ENCODE measurements at regions not wholly inside any gene's neighbourhood (a gene's known extent, or its start where the extent isn't known, plus 50 kb on each side); places are given as distances from the start of the nearest gene placed in this dataset.

DNA sequence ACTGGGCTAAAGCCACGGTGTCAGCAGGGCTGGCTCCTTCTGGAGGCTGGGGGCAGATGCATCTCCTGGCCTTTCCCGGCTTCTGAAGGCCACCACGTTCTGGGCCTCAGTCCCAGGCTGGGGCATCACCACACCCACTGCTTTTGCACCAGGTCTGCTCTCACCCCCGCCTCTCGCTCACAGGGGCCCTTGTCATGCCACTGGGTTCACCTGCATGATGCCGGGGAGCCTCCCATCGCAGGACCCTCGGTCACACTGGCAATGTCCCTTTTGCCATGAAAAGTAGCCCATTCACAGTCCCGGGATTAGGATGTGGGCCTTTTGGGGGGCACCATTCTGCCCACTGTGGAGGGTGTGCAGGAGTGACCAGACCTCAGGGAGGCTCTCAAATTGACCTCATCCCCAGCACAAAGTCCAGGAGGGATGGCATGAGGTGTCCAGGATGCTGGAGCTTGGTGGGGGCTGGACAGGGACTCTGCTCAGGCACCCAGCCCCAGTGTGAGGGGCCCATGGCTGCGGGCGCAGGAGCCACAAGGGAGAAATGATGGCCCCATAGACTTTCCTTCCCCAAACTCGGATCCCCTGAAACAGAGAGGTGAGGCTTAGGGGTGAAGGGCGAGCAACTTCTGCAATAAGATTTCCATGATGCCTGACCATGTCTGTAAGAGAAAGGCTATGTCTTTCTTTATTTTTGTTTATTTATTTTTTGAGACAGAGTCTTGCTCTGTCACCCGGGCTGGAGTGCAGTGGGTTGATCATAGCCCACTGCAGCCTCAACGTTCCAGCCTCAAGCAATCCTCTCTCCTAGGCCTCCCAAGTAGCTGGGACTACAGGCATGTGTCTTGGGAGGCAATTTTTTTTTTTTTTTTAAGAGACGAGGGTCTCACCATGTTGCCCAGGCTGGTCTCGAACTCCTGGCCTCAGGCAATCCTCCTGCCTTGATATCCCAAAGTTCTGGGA, 189.1 kb downstream of the GOLGA6L6 start:
- TF ChIP-seq, protein P1, sequence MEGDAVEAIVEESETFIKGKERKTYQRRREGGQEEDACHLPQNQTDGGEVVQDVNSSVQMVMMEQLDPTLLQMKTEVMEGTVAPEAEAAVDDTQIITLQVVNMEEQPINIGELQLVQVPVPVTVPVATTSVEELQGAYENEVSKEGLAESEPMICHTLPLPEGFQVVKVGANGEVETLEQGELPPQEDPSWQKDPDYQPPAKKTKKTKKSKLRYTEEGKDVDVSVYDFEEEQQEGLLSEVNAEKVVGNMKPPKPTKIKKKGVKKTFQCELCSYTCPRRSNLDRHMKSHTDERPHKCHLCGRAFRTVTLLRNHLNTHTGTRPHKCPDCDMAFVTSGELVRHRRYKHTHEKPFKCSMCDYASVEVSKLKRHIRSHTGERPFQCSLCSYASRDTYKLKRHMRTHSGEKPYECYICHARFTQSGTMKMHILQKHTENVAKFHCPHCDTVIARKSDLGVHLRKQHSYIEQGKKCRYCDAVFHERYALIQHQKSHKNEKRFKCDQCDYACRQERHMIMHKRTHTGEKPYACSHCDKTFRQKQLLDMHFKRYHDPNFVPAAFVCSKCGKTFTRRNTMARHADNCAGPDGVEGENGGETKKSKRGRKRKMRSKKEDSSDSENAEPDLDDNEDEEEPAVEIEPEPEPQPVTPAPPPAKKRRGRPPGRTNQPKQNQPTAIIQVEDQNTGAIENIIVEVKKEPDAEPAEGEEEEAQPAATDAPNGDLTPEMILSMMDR (conservative IDR thresholded peaks at IDR 0.05; ENCODE audit: low read depth, low read length) = no peak
- no peak for TF ChIP-seq EZH2 (IDR thresholded peaks at IDR 0.05; ENCODE audit: low read length, unreplicated experiment)
- no peak for TF ChIP-seq EZH2phosphoT487 (IDR thresholded peaks at IDR 0.05; ENCODE audit: borderline replicate concordance, low read length)
